PFSK-1 (cell line): ENCODE measurements at regions not wholly inside any gene's neighbourhood (a gene's known extent, or its start where the extent isn't known, plus 50 kb on each side); places are given as distances from the start of the nearest gene placed in this dataset.

Experiments used
- FOXP2 ChIP-seq: optimal IDR thresholded peaks from 2 replicates; pipeline ENCODE3; 2011; ENCODE audit warnings: borderline replicate concordance, control low read depth, inconsistent platforms; ENCODE audit not compliant: insufficient read depth; ENCODE audit errors: extremely low read length, extremely low read depth
- POLR2AphosphoS5 ChIP-seq: IDR thresholded peaks from 2 replicates; pipeline ENCODE4 v1.6.1; 2012; ENCODE audit warnings: low read depth, mild to moderate bottlenecking, control low read depth, low read length, moderate library complexity
- REST ChIP-seq, 2 experiments: IDR thresholded peaks; 2 replicates each; pipeline versions ENCODE4 v1.6.1 to v1.8.0; 2011 to 2012; ENCODE audit warnings: low read depth in 2 of 2, low read length in 2 of 2, control low read depth in 1 of 2, inconsistent platforms in 1 of 2, mild to moderate bottlenecking in 1 of 2, moderate library complexity in 1 of 2; ENCODE audit not compliant: insufficient read depth in 1 of 2
- SIN3A ChIP-seq: IDR thresholded peaks from 2 replicates; pipeline ENCODE4 v1.6.1; 2012; ENCODE audit warnings: mild to moderate bottlenecking, low read length, moderate library complexity, borderline replicate concordance; ENCODE audit not compliant: insufficient read depth
- TAF1 ChIP-seq: IDR thresholded peaks from 2 replicates; pipeline ENCODE4 v1.6.1; 2012; ENCODE audit warnings: low read length, control low read depth, borderline replicate concordance; ENCODE audit not compliant: insufficient read depth

DNA sequence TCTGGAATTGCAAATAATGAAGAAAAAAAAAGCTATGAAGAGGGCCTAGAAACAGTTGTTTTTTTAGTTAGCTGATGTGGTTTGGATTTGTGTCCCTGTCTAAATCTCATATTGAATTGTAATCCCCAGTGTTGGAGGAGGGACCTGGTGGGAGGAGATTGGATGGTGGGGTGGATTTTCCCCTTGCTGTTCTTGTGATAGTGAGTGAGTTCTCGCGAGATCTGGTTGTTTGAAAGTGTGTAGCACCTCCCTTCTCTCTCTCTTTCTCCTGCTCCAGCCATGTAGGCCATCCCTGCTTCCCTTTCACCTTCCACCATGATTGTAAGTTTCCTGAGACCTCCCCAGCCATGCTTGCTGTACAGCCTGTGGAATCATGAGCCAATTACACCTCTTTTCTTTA lies 126.1 kb downstream of the ASCL4 start:
- no peak for TF ChIP-seq FOXP2
- TF ChIP-seq TAF1 = no peak
- no peak for TF ChIP-seq POLR2AphosphoS5
- TF ChIP-seq REST (IDR thresholded peaks at IDR 0.05; ENCODE audit: insufficient read depth in 1 of 2, low read depth in 2 of 2, low read length in 2 of 2) = no peak
- no peak for TF ChIP-seq SIN3A
